HL-60 (cell line): ENCODE measurements at regions not wholly inside any gene's neighbourhood (a gene's known extent, or its start where the extent isn't known, plus 50 kb on each side); places are given as distances from the start of the nearest gene placed in this dataset.

Experiments used
- GABPA ChIP-seq: IDR thresholded peaks from 2 replicates; pipeline ENCODE4 v1.6.1; 2012; ENCODE audit warnings: low read depth
- POLR2AphosphoS5 ChIP-seq: IDR thresholded peaks from 2 replicates; pipeline ENCODE4 v1.6.1; 2012; ENCODE audit warnings: low read depth
- SPI1 ChIP-seq: IDR thresholded peaks from 2 replicates; pipeline ENCODE4 v1.6.1; 2012; ENCODE audit warnings: low read depth, mild to moderate bottlenecking, borderline replicate concordance
- TF ChIP-seq, protein P1 (sequence below): IDR thresholded peaks from one replicate; pipeline ENCODE4 v1.5.1; 2011; ENCODE audit warnings: low read length, control low read depth, inconsistent platforms; ENCODE audit not compliant: insufficient read depth
- TF ChIP-seq, protein P2 (sequence below): IDR thresholded peaks from 2 replicates; pipeline ENCODE4 v1.6.1; 2012; ENCODE audit warnings: low read depth; ENCODE audit not compliant: insufficient replicate concordance

DNA sequence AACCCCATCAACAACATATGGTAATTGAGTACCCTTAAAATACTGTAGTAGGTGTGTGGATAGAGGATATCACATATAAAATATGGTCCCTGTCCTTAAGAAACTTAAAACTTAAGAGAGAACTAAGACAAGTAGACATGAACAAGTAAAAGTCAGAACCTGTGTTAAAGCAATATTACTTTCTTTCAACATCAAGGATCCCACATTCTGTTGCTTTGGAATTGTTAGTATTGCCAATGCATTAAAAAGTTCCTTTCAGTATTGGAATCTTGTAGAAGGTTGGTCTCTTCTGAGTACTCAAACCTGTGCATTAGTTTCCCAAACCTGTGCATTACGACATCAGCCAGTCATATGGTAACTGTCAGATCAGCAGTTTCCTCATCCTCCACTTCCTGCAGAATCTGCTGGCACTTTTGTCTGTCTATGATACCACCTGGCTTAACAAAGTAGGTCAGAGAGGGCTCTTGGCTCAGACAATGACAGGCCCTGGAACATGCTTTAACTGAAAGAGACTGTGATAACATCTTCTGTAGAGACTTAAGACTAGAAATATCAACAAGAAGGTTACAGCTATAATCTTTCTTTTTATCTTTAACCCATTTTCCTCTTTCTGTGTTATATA lies 56.5 kb downstream of the CCDC71L start:
- TF ChIP-seq, protein P1, sequence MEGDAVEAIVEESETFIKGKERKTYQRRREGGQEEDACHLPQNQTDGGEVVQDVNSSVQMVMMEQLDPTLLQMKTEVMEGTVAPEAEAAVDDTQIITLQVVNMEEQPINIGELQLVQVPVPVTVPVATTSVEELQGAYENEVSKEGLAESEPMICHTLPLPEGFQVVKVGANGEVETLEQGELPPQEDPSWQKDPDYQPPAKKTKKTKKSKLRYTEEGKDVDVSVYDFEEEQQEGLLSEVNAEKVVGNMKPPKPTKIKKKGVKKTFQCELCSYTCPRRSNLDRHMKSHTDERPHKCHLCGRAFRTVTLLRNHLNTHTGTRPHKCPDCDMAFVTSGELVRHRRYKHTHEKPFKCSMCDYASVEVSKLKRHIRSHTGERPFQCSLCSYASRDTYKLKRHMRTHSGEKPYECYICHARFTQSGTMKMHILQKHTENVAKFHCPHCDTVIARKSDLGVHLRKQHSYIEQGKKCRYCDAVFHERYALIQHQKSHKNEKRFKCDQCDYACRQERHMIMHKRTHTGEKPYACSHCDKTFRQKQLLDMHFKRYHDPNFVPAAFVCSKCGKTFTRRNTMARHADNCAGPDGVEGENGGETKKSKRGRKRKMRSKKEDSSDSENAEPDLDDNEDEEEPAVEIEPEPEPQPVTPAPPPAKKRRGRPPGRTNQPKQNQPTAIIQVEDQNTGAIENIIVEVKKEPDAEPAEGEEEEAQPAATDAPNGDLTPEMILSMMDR = no peak
- no peak for TF ChIP-seq POLR2AphosphoS5
- TF ChIP-seq GABPA = no peak
- TF ChIP-seq, protein P2, sequence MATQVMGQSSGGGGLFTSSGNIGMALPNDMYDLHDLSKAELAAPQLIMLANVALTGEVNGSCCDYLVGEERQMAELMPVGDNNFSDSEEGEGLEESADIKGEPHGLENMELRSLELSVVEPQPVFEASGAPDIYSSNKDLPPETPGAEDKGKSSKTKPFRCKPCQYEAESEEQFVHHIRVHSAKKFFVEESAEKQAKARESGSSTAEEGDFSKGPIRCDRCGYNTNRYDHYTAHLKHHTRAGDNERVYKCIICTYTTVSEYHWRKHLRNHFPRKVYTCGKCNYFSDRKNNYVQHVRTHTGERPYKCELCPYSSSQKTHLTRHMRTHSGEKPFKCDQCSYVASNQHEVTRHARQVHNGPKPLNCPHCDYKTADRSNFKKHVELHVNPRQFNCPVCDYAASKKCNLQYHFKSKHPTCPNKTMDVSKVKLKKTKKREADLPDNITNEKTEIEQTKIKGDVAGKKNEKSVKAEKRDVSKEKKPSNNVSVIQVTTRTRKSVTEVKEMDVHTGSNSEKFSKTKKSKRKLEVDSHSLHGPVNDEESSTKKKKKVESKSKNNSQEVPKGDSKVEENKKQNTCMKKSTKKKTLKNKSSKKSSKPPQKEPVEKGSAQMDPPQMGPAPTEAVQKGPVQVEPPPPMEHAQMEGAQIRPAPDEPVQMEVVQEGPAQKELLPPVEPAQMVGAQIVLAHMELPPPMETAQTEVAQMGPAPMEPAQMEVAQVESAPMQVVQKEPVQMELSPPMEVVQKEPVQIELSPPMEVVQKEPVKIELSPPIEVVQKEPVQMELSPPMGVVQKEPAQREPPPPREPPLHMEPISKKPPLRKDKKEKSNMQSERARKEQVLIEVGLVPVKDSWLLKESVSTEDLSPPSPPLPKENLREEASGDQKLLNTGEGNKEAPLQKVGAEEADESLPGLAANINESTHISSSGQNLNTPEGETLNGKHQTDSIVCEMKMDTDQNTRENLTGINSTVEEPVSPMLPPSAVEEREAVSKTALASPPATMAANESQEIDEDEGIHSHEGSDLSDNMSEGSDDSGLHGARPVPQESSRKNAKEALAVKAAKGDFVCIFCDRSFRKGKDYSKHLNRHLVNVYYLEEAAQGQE = no peak
- no peak for TF ChIP-seq SPI1
